Ishikawa (cell line): ENCODE measurements at regions not wholly inside any gene's neighbourhood (a gene's known extent, or its start where the extent isn't known, plus 50 kb on each side); places are given as distances from the start of the nearest gene placed in this dataset.

Experiments used
- CEBPB ChIP-seq: IDR thresholded peaks from 2 replicates; pipeline ENCODE4 v1.6.1; 2012
- CREB1 ChIP-seq: IDR thresholded peaks from 2 replicates; pipeline ENCODE4 v1.6.1; 2012; ENCODE audit warnings: low read depth
- EGR1 ChIP-seq: IDR thresholded peaks from 2 replicates; pipeline ENCODE4 v1.6.1; 2012
- EP300 ChIP-seq: IDR thresholded peaks from 2 replicates; pipeline ENCODE4 v1.6.1; 2012; ENCODE audit warnings: borderline replicate concordance
- FOXM1 ChIP-seq: IDR thresholded peaks from 2 replicates; pipeline ENCODE4 v1.6.1; 2012; ENCODE audit warnings: low read depth, borderline replicate concordance
- NFIC ChIP-seq: IDR thresholded peaks from 2 replicates; pipeline ENCODE4 v1.6.1; 2012
- RAD21 ChIP-seq: IDR thresholded peaks from 2 replicates; pipeline ENCODE4 v1.6.1; 2012; ENCODE audit warnings: low read depth
- TAF1 ChIP-seq: IDR thresholded peaks from 2 replicates; pipeline ENCODE4 v1.6.1; 2012; ENCODE audit warnings: low read depth, mild to moderate bottlenecking
- TCF12 ChIP-seq: IDR thresholded peaks from 2 replicates; pipeline ENCODE4 v1.6.1; 2012; ENCODE audit warnings: low read depth
- TEAD4 ChIP-seq: IDR thresholded peaks from 2 replicates; pipeline ENCODE4 v1.6.1; 2012
- YY1 ChIP-seq: IDR thresholded peaks from 2 replicates; pipeline ENCODE4 v1.6.1; 2012; ENCODE audit warnings: low read depth
- ZBTB7A ChIP-seq: IDR thresholded peaks from 2 replicates; pipeline ENCODE4 v1.6.1; 2012; ENCODE audit warnings: low read depth
- TF ChIP-seq, protein P1 (sequence below): IDR thresholded peaks from 2 replicates; pipeline ENCODE4 v1.6.1; 2012
- TF ChIP-seq, protein P2 (sequence below): IDR thresholded peaks from 2 replicates; pipeline ENCODE4 v1.6.1; 2012; ENCODE audit warnings: low read depth, mild to moderate bottlenecking
- TF ChIP-seq, protein P3 (sequence below): IDR thresholded peaks from 2 replicates; pipeline ENCODE4 v1.6.1; 2012

DNA sequence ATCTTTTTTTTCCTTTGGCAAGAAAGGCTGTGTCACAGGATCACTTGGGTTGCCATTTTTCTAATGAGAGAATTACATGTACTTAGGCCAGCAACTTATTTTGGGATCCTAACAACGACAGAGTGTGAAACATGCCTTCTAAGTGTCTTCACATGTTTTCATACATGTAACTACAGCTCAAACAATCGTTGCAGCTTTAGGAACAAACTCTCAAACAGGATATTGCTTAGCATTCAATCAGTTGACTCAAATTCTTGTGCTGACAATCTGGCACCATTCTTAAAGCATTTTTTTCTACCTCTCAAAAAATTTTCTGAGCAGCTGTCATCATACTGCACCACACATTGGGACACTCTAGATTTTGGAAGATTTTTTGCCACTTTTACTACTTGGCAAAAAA, 435.5 kb downstream of the HINT1 start:
- TF ChIP-seq EGR1: no peak
- no peak for TF ChIP-seq CREB1
- TF ChIP-seq EP300: no peak
- no peak for TF ChIP-seq ZBTB7A
- no peak for TF ChIP-seq CEBPB
- TF ChIP-seq, protein P1, sequence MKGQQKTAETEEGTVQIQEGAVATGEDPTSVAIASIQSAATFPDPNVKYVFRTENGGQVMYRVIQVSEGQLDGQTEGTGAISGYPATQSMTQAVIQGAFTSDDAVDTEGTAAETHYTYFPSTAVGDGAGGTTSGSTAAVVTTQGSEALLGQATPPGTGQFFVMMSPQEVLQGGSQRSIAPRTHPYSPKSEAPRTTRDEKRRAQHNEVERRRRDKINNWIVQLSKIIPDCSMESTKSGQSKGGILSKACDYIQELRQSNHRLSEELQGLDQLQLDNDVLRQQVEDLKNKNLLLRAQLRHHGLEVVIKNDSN: no peak
- TF ChIP-seq TEAD4: no peak
- no peak for TF ChIP-seq FOXM1
- no peak for TF ChIP-seq YY1
- no peak for TF ChIP-seq TCF12

DNA sequence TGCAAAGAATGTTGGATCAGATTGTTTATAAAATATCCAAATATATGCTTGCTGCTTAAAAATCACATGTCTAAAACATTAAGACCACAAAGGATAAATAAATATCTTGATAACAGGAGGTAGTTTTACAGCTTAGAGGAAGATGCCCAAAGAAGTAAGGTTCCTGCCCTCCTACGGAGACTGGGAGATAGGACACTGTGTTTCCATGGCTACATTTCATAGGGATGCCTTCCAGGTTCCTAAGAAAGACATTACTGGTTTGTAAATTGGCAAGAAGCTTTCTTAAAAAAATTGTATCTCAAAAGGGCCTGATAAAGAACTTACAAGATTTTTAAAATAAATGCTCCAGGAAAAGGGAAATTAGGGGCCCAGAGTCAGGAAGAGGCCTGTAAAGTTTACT, 437.2 kb downstream of the HINT1 start:
- TF ChIP-seq, protein P1: no peak
- TF ChIP-seq YY1 (no peak), EP300 (no peak), TCF12 (no peak), TAF1 (no peak), ZBTB7A (no peak)
- TF ChIP-seq, protein P2, sequence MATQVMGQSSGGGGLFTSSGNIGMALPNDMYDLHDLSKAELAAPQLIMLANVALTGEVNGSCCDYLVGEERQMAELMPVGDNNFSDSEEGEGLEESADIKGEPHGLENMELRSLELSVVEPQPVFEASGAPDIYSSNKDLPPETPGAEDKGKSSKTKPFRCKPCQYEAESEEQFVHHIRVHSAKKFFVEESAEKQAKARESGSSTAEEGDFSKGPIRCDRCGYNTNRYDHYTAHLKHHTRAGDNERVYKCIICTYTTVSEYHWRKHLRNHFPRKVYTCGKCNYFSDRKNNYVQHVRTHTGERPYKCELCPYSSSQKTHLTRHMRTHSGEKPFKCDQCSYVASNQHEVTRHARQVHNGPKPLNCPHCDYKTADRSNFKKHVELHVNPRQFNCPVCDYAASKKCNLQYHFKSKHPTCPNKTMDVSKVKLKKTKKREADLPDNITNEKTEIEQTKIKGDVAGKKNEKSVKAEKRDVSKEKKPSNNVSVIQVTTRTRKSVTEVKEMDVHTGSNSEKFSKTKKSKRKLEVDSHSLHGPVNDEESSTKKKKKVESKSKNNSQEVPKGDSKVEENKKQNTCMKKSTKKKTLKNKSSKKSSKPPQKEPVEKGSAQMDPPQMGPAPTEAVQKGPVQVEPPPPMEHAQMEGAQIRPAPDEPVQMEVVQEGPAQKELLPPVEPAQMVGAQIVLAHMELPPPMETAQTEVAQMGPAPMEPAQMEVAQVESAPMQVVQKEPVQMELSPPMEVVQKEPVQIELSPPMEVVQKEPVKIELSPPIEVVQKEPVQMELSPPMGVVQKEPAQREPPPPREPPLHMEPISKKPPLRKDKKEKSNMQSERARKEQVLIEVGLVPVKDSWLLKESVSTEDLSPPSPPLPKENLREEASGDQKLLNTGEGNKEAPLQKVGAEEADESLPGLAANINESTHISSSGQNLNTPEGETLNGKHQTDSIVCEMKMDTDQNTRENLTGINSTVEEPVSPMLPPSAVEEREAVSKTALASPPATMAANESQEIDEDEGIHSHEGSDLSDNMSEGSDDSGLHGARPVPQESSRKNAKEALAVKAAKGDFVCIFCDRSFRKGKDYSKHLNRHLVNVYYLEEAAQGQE: no peak

DNA sequence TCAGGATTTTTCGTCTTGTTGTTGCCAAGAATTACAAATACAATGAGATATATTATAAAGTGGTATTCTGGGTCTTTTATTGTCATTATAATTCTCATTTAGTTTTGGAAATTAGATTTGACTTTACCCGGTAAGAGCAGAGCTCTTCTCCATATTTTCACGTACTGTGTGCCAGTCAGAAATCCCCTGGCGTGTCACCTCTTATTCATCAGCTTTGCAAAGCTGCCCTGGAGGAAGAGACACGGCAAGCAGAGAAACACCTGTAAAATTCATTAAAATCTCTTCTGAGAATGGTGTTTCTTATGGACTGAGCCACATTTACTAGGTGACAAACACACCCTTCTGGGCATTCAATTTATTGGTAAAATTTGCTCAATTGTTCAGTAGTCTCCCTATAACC, 440.4 kb downstream of the HINT1 start:
- TF ChIP-seq TAF1 (no peak), YY1 (no peak), RAD21 (no peak), NFIC (no peak), TEAD4 (no peak), FOXM1 (no peak), ZBTB7A (no peak), CEBPB (no peak), EP300 (no peak), TCF12 (no peak)
- TF ChIP-seq, protein P1: no peak
- TF ChIP-seq, protein P3, sequence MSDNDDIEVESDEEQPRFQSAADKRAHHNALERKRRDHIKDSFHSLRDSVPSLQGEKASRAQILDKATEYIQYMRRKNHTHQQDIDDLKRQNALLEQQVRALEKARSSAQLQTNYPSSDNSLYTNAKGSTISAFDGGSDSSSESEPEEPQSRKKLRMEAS: no peak
- TF ChIP-seq, protein P2: no peak

DNA sequence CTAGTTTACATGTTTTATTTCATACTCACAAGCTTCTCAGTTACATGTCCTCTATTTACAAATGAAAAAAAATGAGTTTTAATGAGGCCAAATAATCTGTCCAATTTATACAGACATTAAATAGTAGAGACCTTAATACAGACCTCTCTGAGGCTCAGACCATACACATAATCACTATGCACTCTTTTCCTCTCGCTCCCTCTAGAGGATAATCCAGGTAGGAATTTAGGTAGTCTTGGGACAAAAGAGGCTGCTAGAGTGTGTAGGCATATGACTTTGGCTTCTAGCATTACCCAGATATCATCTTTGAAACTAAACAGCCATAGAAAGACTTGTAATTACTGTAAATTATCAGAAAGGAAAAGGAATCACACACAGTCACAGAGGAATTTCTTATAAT, 444.7 kb downstream of the HINT1 start:
- TF ChIP-seq FOXM1 (no peak), ZBTB7A (no peak), EP300 (no peak), EGR1 (no peak), RAD21 (peak; percentile 79)
- TF ChIP-seq, protein P3: no peak

DNA sequence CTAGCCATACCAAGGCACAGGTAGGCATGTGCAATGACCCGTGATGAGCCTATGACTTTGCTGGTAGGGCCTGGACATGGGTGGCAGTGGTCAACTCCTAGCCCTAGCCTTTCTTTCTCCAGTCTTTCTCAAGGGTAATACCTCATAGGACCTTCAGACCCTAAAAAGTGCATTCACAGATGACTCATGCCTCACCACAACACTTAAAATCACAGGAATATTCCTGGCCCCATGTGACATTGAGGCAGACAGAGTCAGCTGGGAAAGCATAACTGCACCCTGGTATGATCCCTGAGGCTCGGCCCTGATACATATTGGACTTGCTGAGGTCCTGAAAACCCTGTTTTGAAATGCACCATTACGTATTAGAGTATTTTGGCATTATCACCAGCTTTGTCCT, 449.5 kb downstream of the HINT1 start:
- TF ChIP-seq, protein P2: no peak
- no peak for TF ChIP-seq CREB1
- TF ChIP-seq EP300: no peak
- no peak for TF ChIP-seq EGR1
- TF ChIP-seq FOXM1: no peak
- TF ChIP-seq, protein P1: no peak
- TF ChIP-seq TCF12: no peak
